ENCODE measurements at regions not wholly inside any gene's neighbourhood (a gene's known extent, or its start where the extent isn't known, plus 50 kb on each side); places are given as distances from the start of the nearest gene placed in this dataset.

DNA sequence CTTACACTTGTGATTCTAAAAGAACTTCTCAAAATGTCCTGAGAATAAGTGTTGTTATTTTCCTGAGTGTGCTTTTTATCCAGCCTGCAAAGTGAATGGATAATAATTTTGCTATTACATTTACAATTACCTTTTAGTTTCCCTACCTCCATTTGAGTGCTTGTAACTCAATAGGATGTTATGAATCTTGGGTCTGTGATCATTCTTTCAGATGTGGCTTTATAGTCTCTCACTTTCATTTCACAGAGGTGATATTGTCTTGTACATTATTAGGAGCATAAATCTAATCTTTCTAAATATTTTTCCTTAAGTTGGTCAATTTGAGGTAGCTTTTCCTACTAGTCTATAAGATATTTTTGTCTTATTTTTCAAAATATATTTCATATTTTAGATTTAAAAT is 386.3 kb upstream of the EPHA6 start:
- no peak for DNase-seq (ENCODE audit: low spot score in 2 of 2)
- H3K4me3 ChIP-seq (ENCODE audit: low read depth, poor library complexity, severe bottlenecking), result no peak overlapping the region
- intact Hi-C loops (cut with DNase I; ENCODE audit: low total_unique reads), result no loop called here
- TF ChIP-seq, protein P1, sequence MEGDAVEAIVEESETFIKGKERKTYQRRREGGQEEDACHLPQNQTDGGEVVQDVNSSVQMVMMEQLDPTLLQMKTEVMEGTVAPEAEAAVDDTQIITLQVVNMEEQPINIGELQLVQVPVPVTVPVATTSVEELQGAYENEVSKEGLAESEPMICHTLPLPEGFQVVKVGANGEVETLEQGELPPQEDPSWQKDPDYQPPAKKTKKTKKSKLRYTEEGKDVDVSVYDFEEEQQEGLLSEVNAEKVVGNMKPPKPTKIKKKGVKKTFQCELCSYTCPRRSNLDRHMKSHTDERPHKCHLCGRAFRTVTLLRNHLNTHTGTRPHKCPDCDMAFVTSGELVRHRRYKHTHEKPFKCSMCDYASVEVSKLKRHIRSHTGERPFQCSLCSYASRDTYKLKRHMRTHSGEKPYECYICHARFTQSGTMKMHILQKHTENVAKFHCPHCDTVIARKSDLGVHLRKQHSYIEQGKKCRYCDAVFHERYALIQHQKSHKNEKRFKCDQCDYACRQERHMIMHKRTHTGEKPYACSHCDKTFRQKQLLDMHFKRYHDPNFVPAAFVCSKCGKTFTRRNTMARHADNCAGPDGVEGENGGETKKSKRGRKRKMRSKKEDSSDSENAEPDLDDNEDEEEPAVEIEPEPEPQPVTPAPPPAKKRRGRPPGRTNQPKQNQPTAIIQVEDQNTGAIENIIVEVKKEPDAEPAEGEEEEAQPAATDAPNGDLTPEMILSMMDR (IDR thresholded peaks at IDR 0.05), result no peak
- TF ChIP-seq POLR2A (IDR thresholded peaks at IDR 0.05), result no peak

DNA sequence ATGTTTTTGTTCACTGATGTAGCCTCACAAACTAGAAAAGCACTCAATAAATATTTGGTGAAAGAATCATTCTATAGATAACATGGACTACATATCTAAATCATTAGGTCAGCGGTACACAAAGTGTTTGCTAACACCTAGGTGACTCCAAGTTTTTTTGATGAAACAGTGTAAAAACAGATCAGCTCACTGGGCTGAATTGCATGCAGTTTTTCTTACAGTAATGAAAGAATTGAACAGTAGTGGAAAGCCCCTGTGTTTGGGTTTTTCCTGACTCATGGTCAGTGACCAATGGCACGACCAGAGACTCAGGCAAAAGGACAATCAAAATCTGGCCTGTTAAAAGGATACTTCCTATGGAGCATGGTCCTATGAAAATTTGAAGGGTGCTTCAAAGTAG is 384.3 kb upstream of the EPHA6 start:
- intact Hi-C loops (cut with DNase I; ENCODE audit: low total_unique reads), result no loop called here
- TF ChIP-seq, protein P1 (IDR thresholded peaks at IDR 0.05), result no peak
- no peak for TF ChIP-seq POLR2A (IDR thresholded peaks at IDR 0.05)
- no peak for DNase-seq (ENCODE audit: low spot score in 2 of 2)
- 73 to 81% methylated on average over 2 of the region's 2 CpGs for WGBS, 2 donors
- no peak overlapping the region for H3K4me3 ChIP-seq (ENCODE audit: low read depth, poor library complexity, severe bottlenecking)

DNA sequence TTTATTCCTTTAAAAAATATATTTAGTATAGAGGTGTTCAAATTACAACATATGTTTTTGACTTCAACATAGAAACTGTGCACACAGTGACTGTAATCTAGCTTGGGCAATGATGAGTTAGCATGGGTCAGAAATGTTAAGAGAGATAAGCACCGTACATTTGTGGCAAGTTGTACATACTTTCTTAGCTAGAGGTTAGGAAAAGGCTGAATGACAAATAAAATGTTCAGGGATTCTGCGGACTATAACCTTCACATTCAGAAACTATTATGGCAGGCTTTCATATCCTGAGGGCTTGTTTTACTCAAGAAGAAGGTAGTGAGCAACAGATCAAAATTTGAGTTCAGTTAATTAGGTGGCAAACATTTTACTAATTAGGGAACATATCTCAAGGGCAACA is 379.7 kb upstream of the EPHA6 start:
- intact Hi-C loops (cut with DNase I; ENCODE audit: low total_unique reads), result no loop called here

DNA sequence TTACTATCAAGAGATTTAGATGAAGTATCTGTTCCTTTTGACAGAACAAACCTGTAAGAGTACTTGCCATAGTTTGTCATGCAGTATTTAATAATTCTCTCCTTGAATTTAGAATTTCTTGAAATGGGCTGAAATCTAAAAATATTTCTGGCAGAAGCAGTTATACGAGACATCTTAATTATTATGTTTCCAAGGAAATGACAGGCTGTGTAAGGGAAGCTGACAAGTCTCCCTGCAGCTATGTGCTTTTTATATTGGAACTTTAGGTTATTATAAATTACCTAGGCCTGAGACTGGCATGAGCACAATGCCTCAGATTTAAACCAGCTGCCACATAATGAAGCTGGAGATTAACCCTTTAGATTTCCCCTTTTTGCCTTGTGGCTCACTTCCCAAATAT is 365.0 kb upstream of the EPHA6 start:
- 17 to 26% methylated on average over 1 of the region's 1 CpG for WGBS, 2 donors
- intact Hi-C loops (cut with DNase I; ENCODE audit: low total_unique reads), result no loop called here
- no peak for DNase-seq (ENCODE audit: low spot score in 2 of 2)
- no peak overlapping the region for H3K4me3 ChIP-seq (ENCODE audit: low read depth, poor library complexity, severe bottlenecking)
- TF ChIP-seq POLR2A (IDR thresholded peaks at IDR 0.05), result no peak
- TF ChIP-seq, protein P1 (IDR thresholded peaks at IDR 0.05), result no peak

More for the DNA sequence above, 379.7 kb upstream of the EPHA6 start:
- H3K4me3 ChIP-seq (ENCODE audit: low read depth, poor library complexity, severe bottlenecking), result no peak overlapping the region
- DNase-seq (ENCODE audit: low spot score in 2 of 2), result no peak
- 59 to 61% methylated on average over 2 of the region's 2 CpGs for WGBS, 2 donors
- TF ChIP-seq POLR2A (IDR thresholded peaks at IDR 0.05), result no peak
- TF ChIP-seq, protein P1 (IDR thresholded peaks at IDR 0.05), result no peak

DNA sequence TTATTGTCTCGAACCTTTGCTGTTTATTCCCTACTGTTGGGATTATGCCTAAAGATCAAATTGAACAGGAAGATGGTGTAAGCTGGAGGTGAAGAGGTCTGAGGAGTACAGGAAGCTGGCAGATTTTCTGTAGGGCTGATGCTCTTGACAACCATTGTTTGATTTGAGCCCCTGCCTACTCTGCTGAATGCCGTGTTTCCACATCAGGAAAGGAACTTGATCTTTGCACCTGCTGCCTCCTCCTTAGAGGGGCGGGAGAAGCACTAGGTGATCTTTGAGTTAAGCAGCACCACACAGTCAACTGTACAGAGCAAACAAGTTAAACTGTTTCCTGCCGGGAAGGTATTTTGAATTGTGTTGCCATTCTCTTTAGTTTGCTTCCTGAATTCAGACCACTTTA is 364.6 kb upstream of the EPHA6 start:
- no peak for TF ChIP-seq POLR2A (IDR thresholded peaks at IDR 0.05)
- TF ChIP-seq, protein P1 (IDR thresholded peaks at IDR 0.05), result no peak
- WGBS, 2 donors, result 30 to 44% methylated on average over 4 of the region's 4 CpGs
- H3K4me3 ChIP-seq (ENCODE audit: low read depth, poor library complexity, severe bottlenecking), result no peak overlapping the region
- no peak for DNase-seq (ENCODE audit: low spot score in 2 of 2)
- intact Hi-C loops (cut with DNase I; ENCODE audit: low total_unique reads), result no loop called here

DNA sequence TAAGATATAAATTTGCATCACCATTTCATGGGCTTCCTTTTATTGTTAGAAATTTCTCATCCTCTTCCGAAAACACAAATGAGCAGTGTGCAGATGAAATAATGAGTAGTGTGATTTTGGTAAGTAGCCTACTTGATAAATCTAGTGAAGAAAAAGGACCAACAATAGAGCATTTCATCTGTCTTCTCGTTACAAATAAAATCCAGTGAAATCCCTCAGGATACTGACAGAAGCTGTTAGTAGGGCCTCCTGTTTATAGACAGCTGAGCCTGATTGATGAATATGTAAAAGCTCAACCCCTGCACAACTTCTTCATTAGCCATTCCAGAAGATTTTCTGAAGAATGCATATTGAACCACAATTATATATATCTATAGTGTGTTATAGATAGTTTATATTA is 363.7 kb upstream of the EPHA6 start:
- DNase-seq (ENCODE audit: low spot score in 2 of 2), result no peak
- TF ChIP-seq, protein P1 (IDR thresholded peaks at IDR 0.05), result no peak
- TF ChIP-seq POLR2A (IDR thresholded peaks at IDR 0.05), result no peak

More for the DNA sequence above, 363.7 kb upstream of the EPHA6 start:
- no peak overlapping the region for H3K4me3 ChIP-seq (ENCODE audit: low read depth, poor library complexity, severe bottlenecking)
- intact Hi-C loops (cut with DNase I; ENCODE audit: low total_unique reads), result no loop called here
- WGBS, 2 donors, result 59 to 70% methylated on average over 2 of the region's 2 CpGs
